AG08396 (cell line): ENCODE measurements at regions not wholly inside any gene's neighbourhood (a gene's known extent, or its start where the extent isn't known, plus 50 kb on each side); places are given as distances from the start of the nearest gene placed in this dataset.
A peak's percentile ranks its signal among the peaks of the same experiment; 100 is the strongest.
"Not testable (repeated sequence)": the region's sequence is repeated elsewhere in the genome, so short reads cannot be mapped to it uniquely, and the experiment has no call there.

Source experiments
- DNase-seq: peaks from one replicate; pipeline ENCODE4 v3.0.0; 2012; ENCODE audit warnings: low spot score, mixed read lengths

DNA sequence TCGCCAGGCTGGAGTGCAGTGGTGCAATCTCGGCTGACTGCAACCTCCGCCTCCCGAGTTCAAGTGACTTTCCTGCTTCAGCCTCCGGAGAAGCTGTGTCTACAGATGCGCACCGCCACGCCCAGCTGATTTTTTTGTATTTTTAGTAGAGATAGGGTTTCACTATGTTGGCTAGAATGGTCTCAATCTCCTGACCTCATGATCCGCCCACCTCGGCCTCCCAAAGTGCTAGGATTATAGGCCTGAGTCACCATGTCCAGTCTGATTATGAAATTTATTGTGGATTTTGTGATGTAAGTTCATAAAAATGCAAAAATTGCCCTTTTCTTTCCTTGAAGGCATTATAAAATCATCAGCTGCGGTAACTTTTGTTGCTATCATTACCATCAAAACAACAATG, 1688.3 kb upstream of the ADGRL3 start:
- DNase-seq = not testable (repeated sequence)

DNA sequence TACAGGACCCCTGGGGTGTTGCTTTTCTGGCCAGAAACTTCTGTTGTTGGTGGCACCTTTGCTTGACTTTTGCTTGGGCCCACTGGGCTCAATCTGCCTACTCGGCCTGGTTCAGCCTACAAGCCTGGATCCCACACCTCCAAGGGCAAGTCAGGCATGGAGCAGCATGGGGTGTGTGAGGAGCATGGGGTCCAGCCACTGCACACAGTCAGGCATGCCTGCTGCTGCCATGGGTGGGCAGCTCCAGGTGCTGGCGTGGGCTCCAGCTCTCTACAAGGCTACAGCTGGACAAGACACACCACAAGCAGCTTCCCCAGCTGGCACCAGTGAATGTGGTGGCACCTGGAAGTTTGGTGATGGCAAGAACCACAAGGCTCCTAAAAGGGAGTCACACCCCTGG, 1683.1 kb upstream of the ADGRL3 start:
- no peak for DNase-seq

DNA sequence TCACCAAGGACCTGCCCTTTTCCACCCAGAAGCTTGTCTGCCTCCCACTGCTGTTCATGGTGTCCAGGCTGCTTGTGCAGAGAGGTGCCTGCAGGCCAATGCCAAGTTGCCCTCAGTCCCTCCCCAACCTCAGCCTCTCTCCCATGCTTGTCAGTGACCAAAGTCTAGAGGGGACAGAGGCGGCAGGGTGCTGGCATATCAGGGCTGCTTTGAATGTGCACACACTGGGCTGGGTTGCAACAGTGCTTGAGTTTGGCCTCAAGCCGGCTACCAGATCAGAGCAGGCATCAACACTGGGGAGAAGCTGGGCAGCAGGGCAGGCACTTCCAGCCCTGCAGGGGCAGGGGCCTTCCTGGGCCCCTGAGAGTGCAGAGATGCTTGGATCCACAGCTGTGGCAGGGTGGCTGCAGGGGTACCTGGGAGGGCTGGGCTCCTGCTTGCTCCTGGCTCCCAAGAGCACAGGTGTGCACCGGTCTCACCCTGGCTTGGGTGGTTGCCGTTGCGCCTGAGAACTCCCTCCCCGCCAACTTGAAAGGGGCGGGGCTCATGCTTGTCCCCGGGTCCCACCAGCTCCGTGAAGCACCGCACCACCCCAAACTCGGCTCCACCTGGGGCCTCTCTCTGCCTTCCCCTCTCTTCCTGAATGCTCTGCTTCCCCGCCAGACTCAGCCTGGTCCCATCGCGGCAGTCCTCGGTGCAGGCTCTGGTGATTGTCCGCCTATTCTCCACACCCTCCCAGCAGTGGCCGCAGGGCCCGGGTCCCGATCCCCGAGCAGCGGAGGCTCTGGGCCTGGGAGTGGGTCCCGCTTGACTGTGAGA, 1681.9 kb upstream of the ADGRL3 start:
- no peak for DNase-seq

DNA sequence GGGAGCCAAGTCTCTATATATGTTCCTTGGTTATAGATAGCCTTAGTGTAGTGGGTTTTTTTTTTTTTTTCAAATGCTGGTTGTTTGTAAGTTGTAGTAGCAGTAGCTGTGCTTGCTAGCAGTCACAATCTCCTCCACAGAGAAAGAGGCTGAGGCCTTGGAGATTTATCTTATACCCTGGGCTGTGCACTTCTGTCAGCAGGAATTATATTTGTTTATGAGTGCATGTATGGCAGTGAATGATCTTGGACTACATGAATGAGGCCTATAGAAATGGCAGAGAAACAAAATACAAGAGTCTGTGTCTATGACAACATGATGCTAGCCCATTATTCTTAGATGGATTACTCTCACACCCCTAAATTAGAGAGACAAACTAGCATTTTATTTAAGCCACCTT, 1674.2 kb upstream of the ADGRL3 start:
- DNase-seq = no peak

DNA sequence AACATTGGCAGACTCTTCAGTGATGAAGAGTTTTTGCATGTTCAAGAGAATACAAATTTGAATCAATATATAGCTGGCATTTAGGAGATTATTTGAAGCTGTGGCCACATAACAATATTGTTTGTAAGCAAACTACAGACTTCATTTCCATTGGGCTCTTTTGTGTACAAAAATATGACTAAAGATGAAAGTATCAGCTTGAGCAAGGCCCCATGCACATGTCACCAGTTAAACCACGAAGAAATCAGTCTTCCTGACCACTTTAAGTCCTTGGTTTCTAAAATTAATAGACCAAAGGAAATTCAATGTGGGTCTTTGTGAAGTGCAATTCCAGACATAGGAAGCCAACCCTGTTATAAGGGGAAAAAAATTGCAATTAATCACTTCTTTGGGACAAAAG, 1664.6 kb upstream of the ADGRL3 start:
- no peak for DNase-seq

DNA sequence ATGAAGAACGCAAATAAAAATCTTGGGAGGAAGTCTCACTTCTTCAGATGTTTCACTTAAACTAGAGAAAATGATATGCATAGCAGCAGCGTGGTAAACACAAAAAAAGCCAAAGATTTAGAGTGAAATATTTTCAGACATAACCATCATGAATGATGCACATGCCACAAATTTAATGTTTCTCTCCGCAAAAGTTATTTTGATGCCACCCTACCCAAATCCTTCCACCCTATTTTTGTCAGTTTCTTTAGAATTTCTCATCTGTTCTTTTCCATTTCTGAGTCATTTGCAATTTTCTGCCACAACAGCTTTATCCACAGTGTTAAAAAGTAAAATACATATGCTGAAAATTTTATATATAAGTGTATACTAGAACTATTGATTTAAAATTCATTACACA, 1663.7 kb upstream of the ADGRL3 start:
- DNase-seq = no peak

DNA sequence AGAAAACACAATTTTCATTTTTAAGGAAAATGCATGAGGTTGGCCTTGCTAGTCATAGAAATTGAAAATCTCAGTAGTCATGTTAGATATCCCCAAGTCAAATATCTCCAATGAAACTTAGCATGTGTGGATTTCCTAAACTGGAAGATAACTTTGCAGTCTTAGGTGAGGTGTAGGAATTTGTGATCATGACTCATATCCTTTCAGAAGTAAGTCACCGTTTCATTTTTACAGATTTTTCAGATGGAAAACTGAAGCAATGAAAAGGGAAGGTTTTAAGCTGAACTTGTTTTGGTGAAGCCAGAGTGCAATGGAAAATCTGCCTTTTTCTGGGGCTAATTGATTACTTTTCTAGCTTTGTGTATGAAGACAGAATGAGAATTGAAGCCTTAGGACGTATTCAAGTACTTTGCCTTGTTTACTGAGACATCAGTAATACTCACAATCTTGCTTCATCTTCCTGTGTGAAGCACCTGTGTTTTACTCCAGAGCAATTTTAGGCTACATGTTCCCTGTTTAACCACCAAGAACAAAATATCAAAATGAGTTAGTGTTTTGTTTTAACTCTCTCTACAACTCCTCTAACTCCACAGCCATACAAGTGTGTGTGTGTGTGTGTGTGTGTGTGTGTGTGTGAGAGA, 1662.8 kb upstream of the ADGRL3 start:
- DNase-seq = no peak

DNA sequence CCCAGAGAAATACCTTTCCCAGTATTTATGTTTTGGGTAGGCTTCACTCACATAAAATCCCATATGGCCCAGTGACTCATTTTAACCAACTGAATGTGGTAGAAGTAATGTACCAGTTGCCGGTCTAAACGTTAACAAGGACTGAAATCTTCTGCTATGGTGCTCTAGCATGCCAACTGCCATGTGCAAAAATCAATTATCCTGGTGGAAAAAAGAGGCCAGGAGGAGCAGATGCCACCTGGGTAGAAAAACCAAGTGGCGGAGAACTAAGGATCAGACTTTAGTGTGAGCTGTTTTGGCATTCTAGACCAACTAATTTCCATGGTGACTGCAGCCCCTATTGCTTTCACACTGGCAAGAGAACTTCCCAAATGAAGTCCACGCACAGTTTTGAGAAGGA, 1660.7 kb upstream of the ADGRL3 start:
- DNase-seq = no peak

DNA sequence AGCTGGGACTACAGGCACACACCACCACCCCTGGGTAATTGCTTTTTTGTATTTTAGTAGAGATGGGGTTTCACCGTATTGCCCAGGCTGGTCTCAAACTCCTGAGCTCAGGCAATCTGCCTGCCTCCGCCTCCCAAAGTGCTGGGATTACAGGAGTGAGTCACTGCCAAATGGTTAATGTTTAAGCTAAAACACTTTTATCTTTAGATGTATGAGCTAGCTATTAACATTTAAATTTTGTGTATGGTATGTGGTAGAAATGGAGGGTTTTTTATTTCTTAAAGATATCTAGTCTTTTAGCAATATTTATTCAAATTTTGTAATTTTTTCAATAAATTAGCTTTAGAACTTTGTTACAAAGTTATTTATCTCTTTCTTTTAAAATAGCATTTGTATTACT, 1659.8 kb upstream of the ADGRL3 start:
- DNase-seq = no peak

DNA sequence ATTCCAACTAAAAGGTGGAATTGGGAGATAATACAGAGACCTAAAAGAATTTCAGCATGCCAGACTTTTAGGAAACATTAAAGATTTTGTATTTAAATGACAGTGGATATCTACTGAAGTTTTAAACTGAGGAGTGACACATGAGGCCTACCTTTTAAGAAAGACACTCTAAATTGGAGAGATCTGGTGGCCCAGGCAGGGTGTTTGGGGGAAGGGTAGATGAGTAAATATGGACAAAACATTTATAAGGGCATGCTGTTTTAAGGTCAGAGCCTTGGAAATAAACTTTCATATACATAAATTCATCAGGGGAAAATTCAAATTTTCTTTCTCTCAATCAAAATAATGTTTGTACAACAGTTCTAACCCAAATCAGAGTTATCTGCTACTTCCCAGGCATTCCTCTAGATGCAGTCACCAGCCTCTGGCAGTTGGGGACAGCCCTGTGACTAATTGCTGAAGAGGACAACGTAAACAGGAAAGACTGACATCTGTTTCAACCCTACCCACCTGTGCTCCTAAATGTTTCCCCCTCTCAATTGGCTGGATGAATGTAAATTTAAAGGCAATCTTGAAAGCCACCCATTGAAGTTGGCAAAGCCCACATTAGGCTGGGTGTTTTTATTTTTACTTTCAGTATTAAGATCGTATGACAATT, 1646.9 kb upstream of the ADGRL3 start:
- DNase-seq = peak; percentile 23

DNA sequence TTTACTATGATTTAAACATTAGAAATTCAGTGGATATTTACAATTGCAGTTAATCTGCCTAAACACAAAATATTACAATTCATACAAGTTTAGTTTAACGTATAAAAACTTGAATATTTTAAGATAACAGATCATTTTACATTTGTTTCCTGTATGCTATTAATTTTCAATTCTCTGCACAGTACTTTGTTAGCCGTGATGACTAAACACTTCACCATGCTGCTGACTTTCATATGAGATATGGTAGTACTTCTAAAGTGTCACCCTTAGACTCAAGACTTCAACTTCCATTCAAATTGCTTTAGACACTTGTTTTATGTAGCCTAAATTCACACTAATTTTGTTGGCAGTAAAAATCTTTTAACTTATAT, 1646.4 kb upstream of the ADGRL3 start:
- DNase-seq = peak; percentile 26

DNA sequence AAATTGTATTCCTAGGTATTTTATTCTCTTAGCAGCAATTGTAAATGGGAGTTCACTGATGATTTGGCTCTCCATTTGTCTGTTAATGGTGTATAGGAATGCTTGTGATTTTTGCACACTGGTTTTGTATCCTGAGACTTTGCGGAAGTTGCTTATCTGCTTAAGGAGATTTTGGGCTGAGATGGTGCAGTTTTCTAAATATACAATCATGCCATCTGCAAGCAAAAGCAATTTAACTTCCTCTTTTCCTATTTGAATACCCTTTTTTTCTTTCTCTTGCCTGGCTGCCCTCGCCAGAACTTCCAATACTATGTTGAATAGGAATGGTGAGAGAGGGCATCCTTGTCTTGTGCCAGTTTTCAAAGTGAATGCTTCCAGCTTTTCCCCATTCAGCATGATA, 1643.9 kb upstream of the ADGRL3 start:
- DNase-seq = not testable (repeated sequence)

DNA sequence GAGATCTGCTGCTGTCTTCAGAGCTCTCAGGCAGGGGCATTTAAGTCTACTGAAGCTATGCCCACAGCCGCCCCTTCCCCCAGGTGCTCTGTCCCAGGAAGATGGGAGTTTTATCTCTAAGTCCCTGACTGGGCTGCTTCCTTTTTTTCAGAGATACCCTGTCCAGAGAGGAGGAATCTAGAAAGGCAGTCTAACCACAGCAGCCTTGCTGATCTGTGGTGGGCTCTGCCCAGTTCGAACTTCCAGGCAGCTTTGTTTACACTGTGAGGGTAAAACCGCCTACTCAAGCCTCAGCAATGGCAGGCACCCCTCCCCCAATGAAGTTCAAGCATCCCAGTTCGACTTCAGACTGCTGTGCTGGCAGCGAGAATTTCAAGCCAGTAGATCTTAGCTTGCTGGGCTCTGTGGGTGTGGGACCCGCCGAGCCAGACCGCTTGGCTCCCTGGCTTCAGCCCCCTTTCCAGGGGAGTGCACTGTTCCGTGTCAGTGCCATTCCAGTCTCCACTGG, 1639.9 kb upstream of the ADGRL3 start:
- not testable (repeated sequence) for DNase-seq

DNA sequence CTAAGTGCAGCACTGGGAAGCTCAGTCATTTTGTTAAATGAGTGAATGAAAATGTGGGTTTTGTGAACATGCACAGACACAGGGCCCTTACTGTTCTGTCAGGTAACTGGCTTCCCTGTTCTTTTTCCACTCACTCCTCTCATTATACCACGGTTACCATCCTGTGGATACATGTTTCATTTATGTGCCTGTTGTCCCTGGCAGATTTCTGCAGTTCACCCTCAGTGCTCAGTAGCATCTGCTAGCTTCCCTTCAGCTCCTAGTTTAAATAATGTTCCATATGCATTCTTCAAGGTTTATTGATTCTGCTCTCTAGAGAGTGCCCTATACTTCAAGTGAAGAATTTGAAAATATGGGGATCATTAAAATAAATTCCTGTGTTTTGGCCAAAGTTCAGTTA, 1634.3 kb upstream of the ADGRL3 start:
- DNase-seq = no peak

DNA sequence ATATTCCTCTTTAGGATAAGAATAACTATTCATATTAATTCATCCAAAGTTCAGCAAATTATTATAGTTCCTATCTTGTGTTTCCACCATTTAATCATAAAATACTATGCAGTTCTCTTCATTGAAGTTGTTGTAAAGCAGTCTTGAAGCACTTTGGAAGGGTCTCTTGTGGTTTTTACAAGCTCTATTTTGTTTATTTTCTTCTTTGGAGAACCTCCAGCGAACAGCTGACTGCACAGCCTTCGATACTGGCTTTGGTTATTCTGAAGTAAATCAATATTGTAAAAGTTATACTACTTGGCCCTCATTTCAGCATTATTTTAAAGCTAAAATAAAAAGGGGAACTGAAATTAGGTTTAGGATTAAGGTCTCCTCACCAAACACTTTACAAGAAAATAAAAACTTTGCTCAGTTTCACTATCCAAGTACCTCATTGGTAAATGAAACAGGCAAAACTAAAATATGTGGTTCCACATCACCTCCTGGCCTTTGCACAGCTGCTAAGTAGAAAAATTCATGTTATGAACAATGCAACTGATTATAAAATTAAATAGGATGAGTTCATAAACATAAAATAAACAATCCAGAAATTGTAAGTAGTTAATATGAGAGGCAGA, 1629.2 kb upstream of the ADGRL3 start:
- no peak for DNase-seq

DNA sequence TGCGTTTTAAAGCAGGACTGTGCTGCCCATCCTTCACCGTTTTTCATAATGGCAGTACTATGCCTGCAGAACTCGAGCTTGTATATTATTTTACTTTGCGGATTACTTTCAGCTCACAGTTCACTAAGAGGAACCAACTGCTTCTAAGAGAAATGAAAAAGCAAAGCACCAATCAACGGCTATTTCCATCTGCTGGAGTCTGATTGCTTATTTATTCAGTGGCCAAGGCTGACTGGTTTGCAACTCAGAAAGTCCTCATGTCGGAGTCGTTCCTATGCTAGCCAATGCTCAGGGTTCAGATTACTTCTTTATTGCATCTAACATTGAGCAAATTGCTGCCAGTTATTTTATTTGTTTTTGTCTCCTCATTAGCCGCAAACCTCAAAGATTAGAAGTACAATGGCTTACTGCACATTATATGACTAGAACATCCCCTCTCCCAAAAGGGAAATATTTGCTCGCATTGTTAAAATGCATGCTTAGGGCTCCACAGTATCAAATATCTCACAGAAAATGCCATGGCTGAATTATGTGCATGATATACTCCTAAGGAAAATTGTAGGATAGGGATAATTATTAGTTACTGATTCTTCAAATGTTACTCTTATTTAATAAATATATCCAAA, 1628.2 kb upstream of the ADGRL3 start:
- DNase-seq = no peak

DNA sequence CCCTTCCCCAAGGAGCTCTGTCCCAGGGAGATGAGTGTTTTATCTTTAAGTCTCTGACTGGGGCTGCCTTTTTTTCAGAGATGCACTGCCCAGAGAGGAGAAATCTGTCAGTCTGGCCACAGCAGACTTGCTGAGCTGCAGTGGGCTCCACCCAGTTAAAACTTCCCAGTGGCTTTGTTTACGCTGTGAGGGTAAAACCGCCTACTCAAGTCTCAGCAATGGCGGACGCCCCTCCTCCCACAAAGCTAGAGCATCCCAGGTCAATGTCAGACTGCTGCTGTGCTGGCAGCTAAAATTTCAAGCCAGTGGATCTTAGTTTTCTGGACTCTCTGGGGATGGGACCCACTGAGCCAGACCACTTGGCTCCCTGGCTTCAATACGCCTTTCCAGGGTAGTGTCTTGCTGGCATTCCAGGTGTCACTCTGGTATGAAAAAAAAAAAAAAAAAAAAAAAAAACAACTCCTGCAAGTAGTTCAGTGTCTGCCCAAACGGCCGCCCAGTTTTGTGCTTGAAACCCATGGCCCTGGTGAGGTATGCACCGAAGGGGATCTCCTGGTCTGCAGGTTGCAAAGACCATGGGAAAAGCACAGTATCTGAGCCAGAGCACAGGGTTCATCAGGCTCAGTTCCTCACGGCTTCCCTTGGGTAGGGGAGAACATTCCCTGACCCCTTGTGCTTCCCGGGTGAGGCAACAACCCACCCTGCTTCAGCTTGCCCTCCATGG, 1616.1 kb upstream of the ADGRL3 start:
- DNase-seq = no peak

DNA sequence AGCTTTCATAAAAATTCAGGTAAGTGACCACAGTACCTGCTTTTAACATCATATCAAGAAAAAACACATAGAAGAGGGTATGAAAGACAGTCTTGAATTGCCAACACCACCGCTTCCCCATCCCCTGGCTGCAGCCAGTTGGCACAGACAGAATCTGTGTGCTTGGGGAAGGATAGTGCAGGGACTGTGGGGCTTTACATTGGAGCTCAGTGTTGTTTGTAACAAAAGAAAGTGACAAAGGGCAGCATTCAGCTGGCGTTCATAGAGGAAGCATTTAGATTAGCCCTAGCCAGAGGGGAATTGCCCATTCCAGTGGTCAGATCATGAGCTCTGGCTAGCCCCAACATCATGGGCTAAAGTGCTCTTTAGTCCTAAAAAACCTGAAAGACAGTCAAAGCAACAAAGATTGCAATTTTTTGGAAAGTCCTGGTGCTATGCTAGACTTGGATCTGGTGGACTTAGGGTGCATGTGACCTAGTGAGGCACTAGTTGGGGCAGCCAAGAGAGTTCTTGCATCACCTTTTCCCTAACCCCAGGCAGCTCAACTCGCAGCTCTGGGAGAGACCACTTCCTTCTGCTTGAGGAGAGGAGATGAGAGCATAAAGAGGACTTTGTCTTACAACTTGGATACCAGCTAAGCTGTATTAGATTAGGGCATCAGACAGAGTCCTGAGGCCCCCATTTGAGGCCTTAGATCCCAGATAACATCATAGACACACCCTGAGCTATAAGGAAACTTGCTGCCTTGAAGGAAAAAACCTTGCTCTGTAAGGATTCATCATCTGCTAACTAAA, 1602.4 kb upstream of the ADGRL3 start:
- no peak for DNase-seq

DNA sequence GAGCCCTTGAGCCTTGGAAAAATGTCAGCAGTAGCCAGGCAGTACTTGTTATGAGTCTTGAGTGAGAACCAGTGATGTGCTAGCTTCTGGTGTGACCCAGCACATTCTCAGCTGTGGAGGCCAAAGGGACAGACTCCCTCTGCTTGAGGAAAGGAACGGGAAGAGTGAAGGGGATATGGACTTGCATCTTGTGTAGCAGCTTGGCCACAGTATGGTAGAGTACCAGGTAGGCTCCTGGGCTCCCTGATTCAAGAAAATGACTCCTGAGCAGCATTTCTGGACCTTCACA, 1601.9 kb upstream of the ADGRL3 start:
- no peak for DNase-seq

DNA sequence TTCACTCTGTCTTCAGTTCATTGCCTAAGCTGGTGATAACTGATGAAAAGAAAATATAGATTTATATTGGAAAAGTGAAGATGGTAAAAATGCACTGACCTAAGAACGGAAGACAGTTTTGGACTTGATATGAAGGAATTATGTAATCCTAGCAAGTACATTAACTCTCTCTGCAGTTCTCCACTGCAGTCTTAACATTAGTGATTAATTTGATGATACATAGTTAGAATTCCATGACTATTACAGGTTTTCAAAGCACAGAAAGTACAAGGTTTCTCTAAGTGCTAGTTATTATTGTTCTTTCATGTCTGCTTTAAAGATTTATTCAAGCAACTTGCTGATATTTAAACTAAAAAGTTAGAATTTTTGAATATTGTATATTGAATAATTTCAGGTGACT, 1591.7 kb upstream of the ADGRL3 start:
- DNase-seq = no peak

DNA sequence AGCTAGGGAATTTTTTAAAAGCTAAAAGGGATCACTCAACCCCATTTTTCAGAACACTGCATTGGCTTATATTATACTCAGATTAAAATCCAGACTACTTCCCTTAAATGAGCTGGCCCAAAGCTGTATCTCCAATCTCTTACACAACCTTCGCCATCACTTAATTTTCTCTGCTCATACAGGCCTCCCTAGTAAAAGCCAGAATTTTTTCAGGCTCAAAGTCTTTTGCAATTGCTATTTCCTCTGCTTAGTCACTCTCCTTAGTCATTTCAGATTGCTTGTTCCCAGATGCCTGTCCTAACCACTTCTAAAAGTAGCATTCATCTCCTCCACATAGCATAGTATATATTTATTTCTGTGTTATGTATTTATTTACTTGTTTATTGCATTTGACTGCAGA, 1587.9 kb upstream of the ADGRL3 start:
- DNase-seq = peak; percentile 44
